Suppressor macrophage (primary cell): ENCODE measurements at regions not wholly inside any gene's neighbourhood (a gene's known extent, or its start where the extent isn't known, plus 50 kb on each side); places are given as distances from the start of the nearest gene placed in this dataset.
"Not testable (repeated sequence)": the region's sequence is repeated elsewhere in the genome, so short reads cannot be mapped to it uniquely, and the experiment has no call there.

Experiments
- DNase-seq, 4 experiments: peaks; one replicate each; pipeline ENCODE4 v3.0.0-alpha.2; 2020 to 2022

DNA sequence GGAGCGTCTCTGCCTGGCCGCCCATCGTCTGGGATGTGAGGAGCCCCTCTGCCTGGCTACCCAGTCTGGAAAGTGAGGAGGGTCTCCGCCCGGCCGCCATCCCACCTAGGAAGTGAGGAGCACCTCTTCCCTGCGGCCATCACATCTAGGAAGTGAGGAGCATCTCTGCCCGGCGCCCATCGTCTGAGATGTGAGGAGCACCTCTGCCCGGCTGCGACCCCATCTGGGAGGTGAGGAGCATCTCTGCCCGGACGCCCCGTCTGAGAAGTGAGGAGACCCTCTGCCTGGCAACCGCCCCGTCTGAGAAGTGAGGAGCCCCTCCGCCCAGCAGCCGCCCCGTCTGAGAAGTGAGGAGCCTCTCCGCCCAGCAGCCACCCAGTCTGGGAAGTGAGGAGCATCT, 84.5 kb downstream of the IDS start:
- not testable (repeated sequence) for DNase-seq

DNA sequence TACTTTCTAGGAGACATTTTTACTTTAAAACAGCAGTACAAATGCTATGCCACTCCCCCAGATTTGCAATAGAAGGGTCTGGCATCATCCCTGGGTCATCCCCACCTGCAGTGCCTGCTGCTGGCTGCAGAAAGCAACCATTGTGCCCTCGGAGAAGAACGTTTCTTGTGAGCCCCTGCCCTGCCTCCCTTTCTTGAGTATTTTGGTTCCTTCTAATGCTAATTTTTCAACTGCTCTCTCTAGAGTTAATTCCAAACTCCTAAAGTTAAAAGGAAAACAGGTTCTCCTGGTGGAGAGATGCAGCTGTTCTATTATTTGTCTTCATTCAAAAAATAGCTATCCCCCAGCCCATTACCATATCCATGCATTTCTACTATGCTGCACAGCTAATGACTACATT, 107.1 kb downstream of the IDS start:
- no peak for DNase-seq

DNA sequence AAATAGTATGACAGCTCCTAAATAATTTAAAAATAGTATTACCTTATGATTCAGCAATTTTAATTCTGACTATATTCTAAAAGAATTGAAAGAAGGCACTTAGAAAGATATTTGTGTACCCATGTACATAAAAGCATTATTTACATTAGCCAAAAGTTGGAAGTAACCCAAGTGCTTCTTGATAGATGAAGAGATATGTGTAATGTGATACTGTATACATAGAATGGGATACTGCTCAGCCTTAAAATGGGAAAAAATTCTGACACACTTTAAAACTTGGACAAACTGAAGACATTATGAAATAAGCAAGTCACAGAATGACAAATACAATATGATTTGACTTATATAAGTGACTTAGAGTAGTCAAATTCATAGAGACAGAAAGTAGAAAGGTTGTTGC, 112.2 kb downstream of the IDS start:
- DNase-seq, result no peak

DNA sequence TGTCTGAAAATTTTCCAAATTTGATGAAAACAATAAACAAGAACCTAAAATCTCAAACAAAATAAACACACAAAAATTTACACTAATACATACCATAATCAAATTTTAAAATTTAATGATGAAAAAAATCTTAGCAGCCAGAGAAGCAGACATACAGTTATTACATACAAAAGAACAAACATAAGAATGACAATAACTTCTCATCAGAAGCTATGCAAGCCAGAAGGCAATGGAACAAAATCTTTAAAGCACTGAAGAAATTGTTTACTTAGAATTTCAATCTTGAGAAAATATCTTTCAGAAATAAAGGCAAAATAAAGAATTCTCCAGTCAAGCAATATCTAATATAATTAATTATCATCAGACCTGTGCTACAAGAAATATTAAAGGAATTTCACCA, 121.3 kb downstream of the IDS start:
- no peak for DNase-seq

DNA sequence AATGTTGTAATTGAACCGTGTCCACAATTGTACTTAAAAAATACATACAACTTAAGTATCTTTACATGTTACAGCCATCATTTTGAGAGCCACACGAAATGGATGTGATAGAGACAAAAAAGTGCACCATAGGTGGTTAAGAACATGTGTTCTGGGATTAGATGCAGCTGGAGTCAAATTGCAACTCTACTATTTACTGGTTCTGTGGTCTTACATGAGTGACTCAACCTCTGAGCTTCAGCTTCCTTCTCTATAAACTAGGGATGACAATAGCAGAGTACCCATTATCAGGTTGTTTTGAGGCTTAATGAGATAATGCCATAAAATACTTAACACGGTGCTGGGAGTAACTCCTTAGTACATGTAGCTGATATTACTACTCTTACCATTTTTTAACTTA, 130.4 kb downstream of the IDS start:
- DNase-seq, result no peak

DNA sequence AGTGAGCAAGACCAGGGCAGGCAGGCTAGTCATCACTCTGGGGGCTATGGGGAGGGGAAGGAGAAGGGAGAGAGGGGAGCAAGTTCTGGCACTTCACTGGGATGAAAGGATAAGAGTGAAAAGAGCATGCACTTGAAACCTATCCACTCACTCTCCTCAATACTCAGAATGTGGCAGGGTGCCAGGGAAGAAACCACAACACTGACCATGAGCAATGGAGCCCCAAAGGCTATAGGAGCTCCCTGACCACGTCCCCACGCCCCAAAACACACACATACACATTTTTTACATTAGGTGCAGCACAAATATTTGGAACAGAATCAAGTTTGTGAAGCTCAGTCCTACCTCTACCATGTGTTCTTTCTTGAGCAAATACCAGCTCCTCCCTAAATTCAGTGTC, 132.2 kb downstream of the IDS start:
- DNase-seq, result no peak

DNA sequence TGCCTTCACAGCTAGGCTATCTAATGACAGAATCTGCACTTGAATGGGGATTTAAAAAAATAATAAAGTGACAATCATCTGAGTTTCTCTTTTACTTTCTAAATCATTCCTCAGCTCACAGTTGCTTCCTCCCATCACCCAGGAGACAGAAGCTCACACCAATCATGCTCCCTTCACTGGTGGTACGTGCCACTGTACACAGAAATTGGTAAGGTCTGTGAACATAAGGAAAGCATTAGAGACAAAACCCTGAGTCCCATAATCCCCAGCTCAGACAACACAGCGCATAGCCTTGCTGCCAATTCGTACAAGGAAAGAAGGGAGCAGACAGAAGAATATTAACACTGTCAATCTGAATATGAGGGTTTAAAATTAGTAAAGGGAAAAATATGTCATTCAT, 133.1 kb downstream of the IDS start:
- DNase-seq, result no peak

DNA sequence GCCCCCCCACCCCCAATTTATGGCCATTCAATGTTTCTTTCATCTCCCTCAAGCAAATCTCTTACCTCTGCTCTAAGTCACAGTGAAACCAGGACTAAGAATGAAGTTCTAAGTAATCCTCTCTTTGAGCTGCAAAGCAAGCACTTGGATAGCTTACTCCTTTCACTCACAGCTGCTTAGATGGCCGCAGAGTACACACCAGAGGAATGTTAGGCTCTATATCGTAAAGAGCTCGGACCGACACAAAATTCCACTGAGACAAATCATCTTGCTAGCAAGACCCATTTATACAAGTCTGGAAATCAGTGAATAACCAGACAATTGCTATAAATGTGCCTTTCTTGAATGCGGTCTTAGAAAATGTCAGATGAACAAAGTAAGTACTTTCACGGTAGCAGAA, 135.0 kb downstream of the IDS start:
- no peak for DNase-seq

DNA sequence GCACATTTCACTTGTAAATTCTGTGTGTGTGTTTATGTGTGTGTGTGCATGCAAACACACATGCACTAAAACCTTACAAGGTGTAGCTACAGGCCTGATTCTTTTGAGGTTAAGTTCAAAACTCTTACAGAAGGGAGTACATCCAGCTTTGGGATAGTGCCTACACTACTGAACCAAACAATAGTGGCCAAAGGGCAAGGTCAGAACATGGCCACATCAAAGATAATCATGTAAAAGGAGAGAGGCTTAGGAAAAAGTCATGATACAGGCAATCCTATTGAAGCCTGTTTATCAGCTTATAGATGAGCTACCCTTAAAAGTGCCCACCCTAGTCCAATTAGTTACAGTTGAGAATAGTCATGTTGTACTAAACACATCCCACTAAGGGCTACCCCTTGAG, 139.6 kb downstream of the IDS start:
- DNase-seq, result no peak

DNA sequence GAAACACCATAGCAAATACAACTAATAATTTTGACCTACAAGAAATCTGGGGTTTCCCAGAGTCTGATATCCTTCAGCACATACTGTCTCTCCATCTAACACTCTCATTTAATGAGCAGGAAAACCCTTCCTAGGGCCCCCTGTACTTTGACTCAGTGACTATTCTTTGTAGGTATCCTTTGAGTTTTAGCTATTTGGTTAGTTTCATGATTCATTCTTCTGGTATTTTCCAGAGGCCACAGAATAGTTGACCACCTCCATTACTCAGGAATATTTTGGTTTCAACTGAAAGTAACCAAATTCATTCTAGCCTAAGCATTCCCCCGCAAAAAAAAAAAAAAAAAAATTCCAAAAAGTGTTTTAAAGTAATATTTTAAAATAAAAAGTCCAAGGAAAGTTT, 140.0 kb downstream of the IDS start:
- no peak for DNase-seq

DNA sequence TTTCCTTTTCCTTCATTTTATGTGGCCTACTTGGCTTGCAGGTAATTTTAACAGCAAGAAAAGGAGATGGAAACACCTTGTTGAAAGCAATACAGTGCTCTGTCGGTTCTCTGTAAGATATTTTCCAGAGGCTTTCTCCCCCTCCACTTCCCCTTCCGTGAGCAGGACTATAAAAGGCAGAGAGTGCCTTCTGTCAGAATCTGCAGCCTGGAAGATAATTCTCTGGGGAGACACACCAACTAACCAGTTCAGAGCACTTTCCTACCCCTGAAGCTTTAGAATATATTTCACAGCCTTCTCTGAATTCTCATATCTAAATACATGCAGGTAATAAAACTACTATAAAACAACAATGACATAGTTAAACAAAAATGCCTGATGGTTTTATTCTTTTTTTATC, 141.1 kb downstream of the IDS start:
- no peak for DNase-seq

DNA sequence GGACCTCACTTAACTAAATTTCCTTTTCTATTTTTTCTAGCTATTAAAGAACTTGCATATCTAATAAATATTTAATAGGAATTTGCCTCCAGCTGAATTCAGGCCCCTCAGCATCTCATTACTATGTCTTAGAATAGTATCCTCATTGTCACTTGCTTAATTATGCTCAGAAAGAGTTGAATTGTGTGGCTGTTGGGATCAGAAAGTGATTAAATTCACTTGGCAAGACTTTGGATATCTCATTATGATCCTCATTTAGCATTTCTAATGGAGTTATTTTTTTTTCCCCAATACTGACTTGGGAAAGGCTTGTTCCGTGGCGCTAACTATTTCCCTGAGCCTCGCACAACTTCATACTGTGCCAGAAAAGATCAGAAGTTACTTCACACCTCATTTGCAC, 158.8 kb downstream of the IDS start:
- no peak for DNase-seq

DNA sequence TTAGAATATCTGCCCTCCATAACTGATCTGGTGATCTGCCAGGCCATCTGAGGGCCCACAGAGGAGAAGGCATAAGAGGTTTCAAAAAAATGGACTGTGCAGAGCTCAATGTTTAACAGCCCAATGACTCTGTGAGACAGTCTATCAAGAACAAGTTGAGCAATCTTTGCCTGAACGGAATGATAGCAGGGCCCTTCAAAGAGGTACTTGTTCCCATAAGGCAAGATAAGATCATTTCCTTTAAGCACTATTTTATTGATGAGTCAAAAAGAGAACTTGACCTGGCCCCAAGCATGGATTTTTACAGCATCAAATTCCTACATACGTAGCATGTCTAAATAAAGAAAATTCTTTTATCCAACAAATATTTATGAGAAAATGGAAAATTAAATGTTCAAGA, 182.8 kb downstream of the IDS start:
- no peak for DNase-seq

DNA sequence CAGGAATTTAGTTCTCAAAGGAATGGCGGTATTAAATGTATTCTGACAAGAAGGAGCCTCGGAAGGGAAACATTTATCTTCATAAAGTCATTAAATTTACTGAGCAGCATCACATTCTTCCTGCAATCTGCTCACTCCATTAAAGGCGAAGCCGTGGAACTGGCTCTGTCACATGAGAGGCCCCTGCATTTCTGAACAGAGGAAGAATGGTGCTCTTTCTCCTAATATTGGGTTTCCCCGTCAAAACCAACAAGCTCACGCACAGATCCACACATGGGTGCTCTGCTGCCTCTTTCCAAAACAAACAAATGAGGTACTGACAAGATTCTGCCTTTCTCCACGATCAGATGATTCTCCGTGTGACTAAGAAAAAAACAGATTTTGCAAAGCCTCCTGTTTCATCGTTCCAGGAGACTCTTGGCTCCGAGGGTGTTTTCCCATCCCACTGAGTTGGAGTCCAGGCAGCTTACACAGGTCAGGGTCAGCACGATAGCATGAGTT, 191.2 kb downstream of the IDS start:
- DNase-seq, result no peak

DNA sequence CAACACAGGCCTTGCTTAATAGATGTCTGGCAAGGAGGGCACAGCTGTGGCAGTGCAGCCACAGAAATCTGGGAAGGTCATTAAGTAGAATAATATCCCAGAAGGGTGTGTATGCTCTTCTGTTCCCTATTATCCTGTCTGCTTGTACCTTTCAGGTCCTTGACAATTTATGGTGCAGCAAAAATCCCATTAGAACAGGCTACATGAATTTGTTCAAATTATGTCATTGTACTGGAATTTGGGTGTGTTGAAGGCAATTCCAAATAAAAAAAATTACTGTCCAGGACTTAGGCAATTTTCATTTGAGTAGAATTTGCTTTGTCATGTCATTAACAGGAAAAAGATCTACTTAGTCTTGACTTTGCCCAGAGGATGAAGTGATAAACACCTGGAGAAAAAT, 192.1 kb downstream of the IDS start:
- DNase-seq, result no peak

DNA sequence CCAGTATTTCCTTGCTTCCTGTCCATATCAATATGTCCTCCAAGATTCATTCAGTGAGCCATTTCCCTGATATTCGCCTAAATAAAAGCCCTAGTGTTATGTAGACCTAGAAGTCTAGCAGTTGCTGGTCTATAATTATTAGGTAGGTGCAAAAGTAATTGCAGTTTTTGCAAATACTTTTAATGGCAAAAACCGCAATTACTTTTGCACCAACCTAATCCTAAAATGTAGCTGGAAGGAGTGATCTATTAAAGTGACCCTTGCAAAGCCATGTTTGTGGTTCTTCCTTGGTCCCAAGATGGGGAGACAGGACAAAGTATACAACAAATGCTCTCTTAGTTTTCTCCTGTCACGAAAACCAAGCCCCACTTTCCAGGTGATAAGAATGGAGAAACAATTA, 193.0 kb downstream of the IDS start:
- no peak for DNase-seq

DNA sequence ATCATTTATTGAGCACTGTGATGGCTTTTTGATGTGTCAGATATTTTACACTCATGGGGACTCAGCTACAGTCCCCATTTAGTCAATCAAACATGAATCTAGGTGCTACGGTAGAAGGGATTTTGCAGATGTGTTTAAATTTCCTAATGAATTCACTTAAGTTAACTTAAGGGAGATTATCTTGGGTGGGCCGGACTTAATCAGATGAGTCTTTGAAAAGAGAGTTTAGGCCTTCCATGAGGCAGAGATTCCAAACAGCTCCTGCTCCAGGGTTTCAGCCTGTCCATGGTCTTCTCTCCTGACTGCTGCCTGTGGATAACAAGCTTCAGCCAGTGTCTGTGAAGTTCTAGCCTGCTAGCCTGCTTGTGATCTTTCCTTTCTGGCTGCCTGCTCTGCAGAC, 202.4 kb downstream of the IDS start:
- no peak for DNase-seq

DNA sequence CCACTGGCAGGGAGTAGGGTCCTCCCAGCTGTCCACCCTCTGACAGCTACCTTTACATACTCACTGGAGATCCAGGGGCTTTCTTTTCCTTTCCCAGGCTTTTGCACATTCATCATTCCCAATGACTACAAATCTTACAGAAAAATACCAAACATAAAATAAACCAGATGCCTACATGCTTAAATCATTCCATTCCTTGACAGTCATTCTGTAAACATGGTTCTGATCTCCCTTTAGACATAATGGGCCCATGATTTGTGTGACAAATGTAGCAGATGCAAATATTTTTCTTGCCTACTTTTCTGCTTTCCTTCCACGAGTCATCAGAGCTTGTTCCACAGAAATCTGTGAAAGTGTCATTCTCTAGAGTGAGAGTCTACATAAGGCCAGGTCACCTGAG, 207.0 kb downstream of the IDS start:
- no peak for DNase-seq

DNA sequence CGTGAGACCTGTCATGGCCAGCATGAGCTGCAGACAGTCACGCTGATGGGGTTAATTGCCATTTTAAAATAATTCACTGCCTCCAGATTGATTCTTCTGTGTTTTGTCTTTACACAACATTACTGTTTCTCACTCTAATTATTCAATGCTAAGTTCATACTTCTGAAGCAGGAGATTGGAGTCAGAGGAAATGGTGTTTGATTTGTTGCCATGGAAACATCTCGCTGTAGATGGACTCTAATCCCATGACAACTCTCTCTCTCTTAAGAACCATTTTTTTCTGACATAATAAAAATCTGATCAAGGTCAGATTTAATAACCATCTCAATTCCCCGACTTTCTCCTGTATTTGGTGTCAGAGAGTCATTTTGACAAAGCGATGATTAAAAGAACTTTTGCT, 209.0 kb downstream of the IDS start:
- DNase-seq, result no peak

DNA sequence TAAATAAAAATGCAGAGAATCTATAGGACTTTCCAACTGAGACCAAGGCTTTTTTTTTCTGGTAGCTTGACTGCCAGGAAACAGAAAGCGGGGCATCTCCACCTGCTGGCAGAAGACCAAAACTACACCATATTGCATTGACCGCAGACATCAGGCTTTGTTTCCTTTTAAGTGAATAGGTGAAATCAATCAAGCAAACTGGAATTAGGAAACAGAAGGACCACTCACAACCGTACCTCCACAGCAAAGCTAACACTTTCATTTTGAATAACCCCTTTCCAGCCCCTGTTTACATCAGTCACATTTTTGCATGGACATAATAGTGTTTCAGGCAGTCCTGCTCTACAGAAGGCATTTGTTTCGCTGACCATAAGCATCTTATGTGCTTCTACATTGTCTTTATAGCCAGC, 218.2 kb downstream of the IDS start:
- peak; percentile 35 to 52 (median 46) for DNase-seq

DNA sequence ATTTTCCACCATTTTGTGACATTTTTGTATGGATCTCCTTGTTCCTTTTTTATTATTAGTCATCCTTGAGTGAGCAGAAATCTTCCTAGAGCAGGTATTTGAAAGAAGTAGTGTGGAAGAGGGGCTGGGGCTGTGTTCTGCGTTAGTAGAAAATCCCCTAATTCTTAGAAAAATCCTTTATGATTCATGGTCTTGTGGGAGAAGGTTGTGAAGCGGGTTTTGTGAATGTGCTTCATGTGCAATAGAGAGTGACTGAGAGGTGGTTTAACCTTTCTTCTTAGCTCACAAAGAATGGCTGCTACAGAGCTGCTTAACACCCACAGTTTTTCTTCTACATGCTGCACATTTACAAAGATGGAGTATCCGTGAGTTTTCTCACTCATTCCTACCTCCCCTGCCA, 220.5 kb downstream of the IDS start:
- no peak for DNase-seq

DNA sequence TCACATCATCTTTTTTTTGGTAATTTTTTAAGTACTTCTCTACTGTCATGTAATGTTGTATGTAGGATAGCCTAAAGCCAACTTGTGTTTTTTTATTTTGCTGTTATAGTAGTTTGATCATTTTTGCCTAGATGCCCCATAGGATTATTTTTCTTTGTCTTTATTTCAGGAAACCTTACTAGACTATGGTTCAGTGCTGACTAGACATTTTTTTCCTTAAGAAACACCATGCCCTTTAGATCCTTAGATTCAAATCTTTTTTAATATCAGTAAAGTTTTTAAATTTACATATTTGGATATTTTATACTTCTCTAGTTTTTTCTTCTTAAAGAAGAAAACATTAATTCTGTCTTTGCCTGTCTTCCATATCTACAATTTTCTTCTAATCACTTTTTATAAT, 221.3 kb downstream of the IDS start:
- DNase-seq, result no peak

DNA sequence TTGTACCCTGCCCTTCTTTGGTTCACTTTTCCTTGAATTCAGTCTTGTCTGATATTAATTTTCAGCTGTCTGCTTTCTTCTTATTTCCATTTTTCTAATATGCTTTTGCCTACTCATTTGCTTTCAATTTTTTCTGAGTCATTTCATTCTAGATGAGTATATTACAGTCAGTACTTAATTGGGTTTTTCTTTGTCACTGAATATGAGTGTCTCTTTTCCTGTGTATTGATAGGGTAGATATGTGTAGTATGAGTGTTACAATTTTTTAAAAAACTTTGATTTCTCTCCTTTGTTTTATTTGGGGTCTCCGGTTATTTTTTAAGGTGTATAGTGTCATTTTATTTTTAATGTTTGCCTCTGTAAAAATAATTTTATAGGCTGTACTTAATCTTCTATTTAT, 222.2 kb downstream of the IDS start:
- no peak for DNase-seq

DNA sequence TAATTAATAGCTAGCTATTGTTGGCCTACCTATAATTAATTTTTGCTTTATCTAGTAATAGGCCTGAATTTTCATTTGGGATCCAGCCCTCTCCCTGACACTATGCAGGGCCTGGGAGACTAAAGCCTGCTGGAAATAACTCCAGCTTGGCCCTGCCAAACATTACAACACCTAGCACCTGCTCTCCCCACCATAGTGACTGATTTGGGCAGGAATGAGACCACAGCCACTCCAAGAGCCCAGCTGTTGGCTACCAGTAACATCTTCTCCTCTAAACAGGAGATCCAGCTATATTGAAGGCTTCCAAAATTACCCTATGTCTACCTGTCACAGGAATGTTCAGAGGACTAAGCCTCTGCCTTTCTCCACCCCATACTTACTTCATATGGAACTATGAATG, 225.1 kb downstream of the IDS start:
- DNase-seq, result no peak

DNA sequence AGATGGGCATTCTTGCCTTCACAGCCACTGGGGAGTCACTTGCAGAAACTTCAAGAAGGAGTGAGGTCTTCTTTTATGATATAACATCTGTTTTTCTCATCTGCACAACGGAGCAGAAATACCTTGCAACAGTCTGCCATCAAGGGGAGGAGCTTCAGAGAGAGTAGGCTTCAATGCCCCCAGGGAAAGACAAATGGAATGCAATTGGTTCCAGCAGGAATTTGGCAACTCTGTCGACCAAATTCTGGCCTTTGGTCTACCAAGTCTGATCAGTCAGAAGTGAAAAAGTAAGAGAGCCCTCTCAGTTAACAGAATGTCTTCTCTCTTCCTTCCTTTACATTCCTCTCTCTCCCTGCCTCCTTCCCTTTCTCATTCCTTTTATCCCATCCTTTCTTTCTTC, 229.3 kb downstream of the IDS start:
- DNase-seq, result no peak

DNA sequence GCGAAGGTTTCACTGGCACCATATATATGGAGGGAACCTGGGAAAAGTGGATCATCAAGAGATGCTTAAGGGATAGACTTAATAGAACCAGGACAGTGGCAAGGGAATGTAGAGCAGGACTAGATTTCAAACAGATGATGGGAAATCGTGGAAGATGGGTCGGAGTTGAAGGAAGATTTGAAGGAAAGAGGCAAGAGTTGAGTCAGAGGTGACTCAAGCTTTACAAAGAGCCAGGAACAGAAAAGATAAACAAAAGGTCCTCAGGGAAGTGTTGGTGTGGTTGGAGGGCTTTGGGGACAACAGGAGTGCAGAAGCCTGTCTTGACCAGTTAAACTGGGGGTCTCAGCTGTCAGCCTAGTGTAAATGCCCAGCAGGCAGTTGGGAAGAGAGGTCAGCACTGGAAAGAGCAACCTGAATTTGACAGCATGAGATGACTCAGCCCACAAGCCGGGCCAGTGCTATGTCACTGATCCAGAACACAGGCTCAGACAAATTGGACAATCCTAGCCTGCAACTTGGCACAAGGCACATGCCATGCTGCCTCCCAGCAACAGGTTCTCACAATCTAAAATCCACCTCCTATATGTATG, 230.5 kb downstream of the IDS start:
- DNase-seq, result no peak
